NCI-H82 treated with DMSO at 0.1 percent for 48 hours (cell line): ENCODE measurements at regions not wholly inside any gene's neighbourhood (a gene's known extent, or its start where the extent isn't known, plus 50 kb on each side); places are given as distances from the start of the nearest gene placed in this dataset.
A peak's percentile ranks its signal among the peaks of the same experiment; 100 is the strongest.
"Not testable (repeated sequence)": the region's sequence is repeated elsewhere in the genome, so short reads cannot be mapped to it uniquely, and the experiment has no call there.

Experiments used
- DNase-seq: peaks from one replicate; lab custom pipeline; 2025; ENCODE audit not compliant: unreplicated experiment; lab: John Stamatoyannopoulos, UW

DNA sequence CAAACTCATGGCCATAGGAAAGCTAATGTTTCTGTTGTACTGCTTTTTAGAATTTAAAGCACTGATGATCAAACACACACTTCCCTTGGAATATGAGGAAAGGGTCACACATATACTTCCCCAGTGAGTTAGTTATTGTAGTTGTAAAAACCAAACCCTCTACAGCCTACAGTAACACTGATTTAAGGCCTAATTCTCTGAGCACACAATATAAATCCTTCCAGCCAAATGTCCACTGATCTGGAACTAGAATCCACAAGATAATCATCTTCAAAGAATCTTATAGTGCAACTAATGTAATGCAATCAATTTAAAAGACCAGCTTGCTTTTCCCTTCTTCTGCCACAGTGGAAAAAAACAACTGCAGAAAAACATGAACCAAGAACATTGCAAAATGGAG is 219.3 kb downstream of the CAAP1 start:
- DNase-seq = peak; percentile 11

DNA sequence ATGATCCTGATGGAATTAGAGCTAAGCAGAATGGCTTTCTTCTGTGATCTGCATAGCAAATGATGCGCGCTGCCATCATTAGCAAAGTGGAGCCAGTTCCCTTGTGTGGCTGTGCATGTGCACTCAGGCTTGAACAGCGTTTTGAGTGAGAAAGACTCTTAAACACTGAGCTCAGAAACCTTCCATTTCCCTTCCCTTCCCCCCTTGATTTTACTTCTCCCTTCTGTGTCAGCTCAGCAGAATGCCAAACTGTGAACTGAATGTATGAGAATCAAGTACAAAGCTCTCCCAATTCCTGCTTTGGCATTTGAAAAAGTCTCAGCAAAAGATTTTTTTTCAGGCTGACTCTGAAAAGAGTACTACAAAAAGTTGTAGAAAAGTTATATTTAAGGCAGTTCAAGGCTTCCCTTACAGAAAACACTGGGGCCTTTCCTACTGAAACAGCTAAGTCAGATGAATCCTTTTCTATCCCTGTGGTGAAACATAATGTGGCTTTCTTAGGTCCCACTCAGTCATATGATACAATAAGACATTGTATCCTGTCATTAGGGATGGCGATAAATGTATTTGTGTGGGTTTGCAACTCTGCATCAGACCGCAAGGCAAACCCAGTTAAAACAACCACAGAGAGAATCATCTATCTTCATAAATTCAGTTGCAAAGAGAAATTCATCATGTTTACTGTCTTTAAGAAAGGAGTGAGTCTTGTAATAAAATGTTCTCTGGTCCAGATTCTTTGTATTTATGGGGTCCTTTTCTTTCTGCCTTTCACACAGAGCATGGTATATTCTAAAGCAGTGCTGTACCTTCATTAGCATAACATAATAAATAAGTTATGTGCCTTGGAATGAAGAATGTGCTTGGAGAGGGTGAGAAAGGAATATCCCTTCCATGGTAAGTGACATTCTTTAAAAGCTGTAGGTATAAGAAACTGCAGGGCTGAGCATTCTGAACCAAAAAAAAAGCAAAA is 222.6 kb downstream of the CAAP1 start:
- DNase-seq = no peak

DNA sequence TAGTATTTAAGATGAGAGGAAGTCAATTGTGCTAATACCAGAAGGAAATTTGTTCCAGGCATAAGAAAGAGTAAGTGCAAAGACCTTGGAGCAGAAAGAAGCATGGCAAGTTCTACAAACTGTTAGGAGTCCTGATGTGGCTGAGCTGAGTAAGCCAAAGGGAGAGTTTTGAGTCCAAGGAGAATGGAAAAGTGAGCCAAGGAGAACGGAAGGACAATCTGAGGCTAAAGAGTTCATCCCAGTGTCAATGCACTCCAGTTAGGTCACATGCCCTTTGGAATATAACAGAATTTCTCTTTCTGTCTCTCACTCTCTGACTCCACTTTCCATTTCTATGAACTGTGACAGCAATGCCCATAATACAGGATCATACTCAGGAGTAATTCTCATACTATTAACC is 224.7 kb downstream of the CAAP1 start:
- no peak for DNase-seq

DNA sequence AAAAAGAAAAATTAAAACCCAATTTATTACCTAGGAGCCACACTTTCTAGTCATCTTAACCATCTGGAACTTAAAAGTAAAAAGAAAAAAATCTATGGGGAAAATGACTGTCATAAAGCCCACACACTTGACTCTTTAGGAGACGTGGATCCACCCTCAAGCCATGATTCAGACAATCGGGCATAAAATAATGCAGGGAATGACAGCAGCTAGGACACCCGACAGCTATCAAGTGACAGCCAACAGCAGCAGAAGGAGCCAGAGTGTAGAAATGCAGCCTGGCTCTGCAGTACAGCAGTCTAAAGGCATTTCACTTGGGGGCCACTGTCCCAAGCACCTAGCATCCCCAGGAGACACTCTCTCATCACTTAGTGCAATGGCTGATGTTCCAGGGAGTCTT is 226.9 kb downstream of the CAAP1 start:
- DNase-seq = no peak

DNA sequence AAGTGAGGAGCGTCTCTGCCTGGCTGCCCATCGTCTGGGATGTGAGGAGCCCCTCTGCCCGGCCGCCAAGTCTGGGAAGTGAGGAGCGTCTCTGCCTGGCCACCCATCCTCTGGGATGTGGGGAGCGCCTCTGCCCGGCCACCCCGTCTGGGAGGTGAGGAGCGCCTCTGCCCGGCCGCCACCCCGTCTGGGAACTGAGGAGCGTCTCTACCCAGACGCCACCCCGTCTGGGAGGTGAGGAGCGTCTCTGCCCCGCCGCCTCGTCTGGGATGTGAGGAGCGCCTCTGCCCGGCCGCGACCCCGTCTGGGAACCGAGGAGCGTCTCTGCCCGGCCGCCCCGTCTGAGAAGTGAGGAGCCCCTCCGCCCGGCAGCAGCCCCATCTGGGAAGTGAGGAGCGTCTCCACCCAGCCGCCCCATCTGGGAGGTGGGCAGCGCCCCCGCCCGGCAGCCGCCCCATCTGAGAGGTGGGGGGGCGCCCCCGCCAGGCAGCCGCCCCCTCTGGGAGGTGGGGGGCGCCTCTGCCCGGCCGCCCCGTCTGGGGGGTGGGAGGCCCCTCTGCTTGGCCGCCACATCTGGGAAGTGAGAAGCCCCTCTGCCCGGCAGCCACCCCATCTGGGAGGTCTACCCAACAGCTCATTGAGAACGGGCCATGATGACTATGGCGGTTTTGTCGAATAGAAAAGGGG is 228.4 kb downstream of the CAAP1 start:
- not testable (repeated sequence) for DNase-seq

DNA sequence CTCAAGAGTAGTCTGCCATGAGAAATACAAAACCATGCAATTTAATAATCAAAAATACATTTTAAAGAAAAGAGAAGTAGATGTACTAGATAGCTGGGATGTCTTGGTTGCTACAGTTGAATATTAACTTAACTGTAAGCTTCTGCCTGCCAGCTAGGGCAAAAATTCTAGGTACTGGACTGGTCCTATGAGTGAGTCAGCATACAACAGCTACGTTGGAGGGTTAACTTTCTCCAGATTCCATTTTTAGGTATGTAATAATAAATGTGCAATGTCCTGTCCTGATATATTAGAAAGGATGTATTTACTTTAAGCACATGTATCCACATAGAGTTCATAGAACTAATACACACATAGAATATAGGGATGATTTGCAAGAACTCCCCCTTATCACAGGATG is 230.1 kb downstream of the CAAP1 start:
- DNase-seq = no peak

DNA sequence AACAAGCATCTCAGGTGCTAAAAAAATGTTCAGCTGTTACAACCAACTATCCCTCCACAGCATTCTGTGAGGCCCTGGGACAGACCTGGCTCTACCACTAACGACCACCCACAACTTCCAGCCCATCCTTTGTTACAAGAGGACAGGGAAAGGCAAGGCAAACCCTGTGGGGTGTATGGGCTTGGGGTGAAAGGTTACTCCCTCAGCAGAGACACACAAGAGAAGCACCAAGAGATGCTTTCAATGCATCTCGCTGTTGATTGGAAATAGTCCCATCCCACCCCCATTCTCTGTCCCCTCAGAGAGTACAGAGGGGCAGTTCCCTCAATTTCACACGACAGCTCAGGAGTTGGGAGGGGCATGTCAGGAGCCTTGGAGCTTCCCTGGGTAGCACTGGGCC is 234.1 kb downstream of the CAAP1 start:
- no peak for DNase-seq

DNA sequence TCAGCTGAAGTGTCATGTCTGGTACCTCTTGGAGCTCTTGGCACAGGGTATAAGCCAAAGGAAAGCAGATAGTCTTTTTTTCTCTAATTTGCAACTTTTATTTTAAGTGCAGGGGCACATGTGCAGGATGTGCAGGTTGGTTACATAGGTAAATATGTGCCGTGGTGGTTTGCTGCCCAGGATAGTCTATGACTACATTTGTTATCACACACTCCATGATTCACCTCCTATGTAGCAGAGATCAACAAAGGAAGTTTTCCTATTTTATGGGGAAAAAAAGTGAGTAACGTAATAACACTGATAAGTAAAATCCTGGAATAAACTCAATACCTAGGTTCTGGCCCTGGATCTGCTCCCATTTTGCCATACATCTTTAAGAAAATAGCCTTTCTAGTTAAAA is 234.6 kb downstream of the CAAP1 start:
- no peak for DNase-seq

DNA sequence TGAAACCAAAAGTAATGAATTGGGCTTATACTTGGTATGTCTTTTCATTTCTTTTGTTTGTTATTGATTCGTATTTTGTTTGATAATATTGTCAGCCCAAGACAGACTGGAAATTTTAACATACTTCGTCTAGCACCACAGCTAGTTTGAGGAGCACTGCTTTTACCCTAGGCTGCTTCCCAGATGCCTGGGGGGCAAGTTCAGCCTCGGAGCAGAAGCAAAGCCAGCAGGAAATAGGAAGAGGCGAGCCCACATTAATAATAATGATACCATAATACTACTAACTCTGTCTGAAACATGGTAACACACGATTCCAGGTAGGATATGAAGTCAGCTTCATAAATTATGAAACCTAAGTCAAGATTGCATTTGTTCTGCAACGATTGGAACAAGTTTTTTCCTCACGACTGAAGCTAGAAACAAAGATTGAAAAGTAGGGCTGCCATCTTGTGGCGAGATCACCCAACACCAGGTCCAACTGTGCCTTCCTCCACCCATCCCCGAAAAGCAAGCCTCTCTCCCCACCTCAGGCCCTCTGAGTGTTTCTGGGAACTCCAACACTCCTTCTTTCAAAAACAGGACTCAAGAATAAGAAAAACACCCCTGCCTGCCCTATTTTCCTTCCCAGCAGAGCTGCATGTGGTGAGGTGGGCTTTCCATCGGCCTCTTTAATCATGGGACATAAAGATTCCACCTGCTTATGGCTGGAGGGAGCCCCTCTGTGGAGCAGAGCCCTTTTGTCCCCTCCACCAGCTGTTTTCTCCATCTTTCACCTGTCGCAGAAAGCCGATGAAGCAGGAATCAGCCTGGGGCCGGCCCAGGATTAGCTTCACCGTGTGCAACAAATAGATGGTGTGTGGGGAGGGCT is 236.4 kb downstream of the CAAP1 start:
- peak; percentile 37 for DNase-seq

DNA sequence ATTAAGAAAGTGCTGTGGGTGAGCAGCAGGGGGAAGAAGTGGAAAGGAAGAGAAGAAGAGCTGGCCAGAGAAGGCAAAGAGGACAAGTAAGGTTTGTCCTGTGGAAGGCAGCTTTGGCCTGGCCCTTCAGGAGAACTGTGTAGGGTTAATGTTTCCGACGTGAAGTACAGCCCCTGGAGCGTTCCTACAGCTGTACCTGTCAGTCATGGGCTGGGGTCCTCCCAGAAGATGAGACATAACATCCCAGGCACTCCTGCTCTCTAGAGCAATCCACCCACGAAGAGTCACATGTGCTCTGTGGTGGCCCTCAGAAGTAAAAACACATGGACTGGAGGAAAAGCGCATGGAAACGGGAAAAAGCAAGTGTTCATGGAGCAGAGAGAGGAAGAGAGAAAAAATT is 237.4 kb downstream of the CAAP1 start:
- no peak for DNase-seq

DNA sequence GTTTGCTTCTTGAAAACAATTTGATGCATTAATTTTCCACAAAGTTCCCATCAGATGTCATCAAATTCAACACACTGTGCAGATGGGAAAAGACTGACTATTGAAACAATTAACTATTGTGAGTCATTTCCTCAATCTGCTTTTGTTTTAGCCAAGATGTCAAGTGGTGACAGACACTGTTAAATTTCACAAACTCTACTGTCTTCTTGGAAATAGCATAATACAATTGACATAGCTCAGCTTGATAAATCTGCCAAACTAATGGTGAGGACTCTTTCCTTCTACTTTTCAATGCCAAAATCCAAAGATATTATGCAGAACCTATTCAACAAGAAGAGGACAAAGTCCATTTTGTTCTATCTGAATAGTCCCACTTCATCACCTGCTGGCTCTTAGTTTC is 242.3 kb downstream of the CAAP1 start:
- no peak for DNase-seq

DNA sequence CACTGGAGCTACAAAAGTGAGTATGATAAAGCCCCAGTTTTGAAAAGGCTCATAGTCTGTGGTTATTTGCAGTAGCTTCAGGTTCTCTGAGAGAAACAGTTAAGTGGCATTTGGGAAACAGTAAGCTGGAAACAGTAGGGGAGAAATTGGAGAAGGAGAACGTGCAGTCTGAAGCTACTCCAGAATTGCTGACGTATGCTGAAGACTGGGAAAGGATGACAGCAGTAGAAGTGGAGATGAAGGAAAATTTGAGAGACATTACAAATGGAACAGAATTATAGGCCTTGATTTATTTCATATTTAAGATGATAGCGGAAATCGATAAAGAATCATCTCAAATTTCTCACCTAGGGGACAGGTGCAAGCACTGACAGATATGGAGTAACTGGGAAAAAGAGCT is 248.8 kb downstream of the CAAP1 start:
- DNase-seq = no peak

DNA sequence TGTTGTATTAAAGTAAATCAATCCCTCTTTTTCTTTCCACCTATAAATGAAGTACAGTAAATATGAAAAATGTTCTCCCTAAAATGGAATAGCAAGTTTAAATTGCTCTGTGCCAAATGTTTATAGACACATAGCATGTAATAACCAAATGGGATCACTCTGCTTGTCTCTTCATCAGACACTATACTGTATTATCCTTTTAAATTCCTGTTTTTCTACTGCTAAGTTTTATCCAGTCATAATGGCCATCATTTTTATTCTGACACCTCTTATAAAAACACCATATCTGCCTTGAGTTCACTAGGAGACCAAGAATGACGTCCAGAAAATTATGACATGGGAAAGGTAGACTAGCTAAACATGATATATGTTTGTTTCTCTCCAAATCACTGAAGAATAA is 252.8 kb downstream of the CAAP1 start:
- DNase-seq = no peak

DNA sequence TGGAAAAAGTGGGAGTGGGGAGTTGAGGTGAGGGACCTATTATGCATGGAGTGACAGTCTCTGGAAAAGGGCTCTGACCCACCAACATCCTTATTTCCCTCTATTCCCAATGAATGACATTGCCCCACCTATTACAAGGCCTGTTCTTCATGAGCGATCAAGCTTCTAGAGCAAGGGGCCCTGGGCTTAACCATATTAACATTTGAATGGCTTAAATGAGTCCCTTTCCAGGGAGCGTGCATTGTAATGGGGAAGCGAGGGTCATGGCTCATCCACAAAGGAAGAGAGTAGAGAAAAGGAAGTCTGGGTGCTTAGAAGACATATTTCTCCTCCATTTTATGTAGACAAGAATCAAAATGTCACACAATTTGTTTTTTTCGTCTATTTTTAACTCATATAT is 255.5 kb downstream of the CAAP1 start:
- no peak for DNase-seq

DNA sequence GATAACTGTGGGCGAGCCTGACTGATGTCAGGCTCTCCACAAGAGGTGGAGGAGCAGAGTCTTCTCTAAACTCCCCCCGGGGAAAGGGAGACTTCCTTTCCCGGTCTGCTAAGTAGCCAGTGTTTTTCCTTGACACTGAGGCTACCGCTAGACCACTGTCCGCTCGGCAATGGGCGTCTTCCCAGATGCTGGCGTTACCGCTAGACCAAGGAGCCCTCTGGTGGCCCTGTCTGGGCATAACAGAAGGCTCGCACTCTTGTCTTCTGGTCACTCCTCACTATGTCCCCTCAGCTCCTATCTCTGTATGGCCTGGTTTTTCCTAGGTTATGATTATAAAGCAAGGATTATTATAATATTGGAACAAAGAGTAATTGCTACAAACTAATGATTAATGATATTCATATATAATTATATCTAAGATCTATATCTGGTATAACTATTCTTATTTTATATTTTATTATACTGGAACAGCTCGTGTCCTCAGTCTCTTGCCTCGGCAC is 278.7 kb downstream of the CAAP1 start:
- DNase-seq = not testable (repeated sequence)

DNA sequence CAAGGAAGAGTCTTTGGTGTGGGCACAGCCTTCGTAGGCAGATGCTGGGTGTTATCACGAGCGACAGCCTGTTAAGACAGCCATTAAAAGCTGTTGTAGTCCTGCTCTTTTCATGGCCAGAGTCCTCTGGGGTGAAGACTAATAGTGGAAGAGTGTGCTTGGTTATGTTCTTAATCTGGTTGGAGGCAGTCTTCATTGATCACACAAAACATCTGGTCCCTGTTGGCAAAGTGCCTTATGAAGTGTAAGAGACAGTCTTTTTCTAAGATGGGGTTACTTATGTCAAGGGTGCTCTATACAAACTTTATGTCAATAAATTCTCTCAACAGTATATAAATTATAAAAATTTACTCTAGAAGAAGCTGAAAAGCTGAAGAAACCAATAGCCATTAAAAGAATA is 280.4 kb downstream of the CAAP1 start:
- peak; percentile 70 for DNase-seq

DNA sequence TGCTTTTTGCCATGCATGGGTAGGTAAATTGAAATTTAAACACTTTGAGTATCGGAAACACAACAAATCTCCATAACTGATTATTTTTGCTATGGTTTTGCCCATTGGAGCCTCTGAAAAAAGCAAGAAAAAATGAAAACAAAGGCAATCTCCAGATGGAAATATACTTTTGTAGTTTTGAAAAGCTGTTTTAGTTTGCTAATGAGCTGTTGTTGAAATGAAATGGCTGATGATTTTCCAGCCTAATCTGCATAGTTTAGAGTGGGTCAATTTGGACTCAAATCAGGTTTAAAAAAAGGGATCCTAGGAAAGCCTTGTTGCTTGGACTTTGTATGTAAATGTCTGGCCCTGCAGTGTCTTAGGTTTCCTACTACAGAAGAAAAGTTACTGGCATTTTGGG is 285.8 kb downstream of the CAAP1 start:
- no peak for DNase-seq

DNA sequence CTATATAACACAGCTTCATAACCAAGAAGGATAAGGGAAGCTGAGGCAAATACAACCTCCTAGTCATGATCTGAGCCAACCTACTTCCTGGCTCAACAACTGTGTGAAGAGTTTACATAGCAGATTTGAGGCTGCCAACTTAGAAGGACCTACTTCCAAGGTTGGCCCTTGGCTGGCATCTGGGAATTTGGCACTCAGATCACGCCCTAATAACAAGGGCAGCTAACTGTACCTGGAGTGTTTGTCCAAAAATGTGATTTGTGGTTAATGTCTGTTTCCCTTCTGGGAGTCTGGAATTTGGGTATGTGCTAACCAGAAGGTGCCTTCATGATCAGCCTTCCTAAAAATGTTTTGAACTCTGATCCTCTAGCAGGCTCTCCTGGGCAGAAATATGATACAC is 287.2 kb downstream of the CAAP1 start:
- DNase-seq = no peak

DNA sequence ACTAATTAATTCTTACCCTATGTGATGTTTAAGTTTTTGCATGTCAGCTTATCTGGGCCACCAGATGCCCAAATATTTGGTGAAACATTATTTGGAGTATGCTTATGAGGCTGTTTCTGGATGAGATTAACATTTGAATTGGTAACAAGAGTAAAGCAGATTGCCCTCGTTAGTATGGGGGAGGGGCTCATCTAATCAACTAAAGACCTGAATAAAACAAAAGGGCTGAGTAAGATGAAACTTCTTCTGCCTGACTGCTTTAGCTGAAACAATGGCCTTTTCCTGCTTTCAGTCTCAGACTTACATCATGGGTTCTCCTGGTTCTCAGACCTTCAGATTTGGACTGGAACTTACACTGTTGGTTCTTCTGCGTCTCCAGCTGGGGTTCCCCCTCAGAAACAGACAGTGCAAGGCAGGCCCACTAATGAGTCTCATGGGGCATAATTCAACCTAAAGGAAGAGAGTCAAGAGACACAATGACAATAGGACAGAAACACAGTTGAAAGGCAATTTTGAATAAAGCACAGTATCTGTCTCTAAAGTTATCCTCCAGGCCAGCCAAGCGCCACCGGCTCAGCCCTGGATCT is 288.4 kb downstream of the CAAP1 start:
- DNase-seq = no peak

DNA sequence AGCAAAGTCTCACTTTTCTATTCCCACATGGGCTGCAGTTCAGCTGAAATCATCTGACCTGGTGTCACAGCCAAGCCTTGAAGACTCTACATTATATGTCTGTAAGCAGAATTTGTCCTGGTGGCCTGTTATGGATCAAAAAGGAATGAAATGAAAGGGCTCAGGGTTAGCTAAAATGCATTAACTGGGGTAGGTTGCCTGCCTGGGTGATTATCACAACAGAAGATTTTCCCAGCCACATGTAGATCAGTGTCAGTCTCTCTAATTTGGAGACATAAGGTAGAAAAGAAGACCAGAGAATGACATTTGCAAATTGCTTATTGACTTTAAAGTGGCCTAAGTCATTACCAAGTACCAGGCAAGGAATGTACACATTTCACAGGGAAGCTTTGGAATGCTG is 289.0 kb downstream of the CAAP1 start:
- DNase-seq = no peak
